Left lung (tissue), 4 donors: ENCODE measurements at regions not wholly inside any gene's neighbourhood (a gene's known extent, or its start where the extent isn't known, plus 50 kb on each side); places are given as distances from the start of the nearest gene placed in this dataset.
"Not testable (repeated sequence)": the region's sequence is repeated elsewhere in the genome, so short reads cannot be mapped to it uniquely, and the experiment has no call there.

Experiments
- ATAC-seq: fragments of 200-7000 bp; cut with Tn5 transposase; one replicate; pipeline ENCODE4 v1.9.1; 2020; ENCODE audit warnings: moderate library complexity
- DNase-seq, 4 donors: peaks; one replicate each; pipeline ENCODE4 v3.0.0-alpha.2; 2013 to 2020
- H3K27ac ChIP-seq, 2 donors: fragments of 200-600 bp; sonication (generic) in 1 of 2; one replicate each; pipeline versions ENCODE4 v1.5.0 to v1.8.0; 2020 to 2021
- H3K27me3 ChIP-seq, 2 donors: fragments of 200-600 bp; sonication (generic) in 1 of 2; one replicate each; pipeline versions ENCODE4 v1.5.0 to v1.8.0; 2020 to 2021
- H3K36me3 ChIP-seq, 2 donors: fragments of 200-600 bp; sonication (generic) in 1 of 2; one replicate each; pipeline versions ENCODE4 v1.5.0 to v1.8.0; 2020 to 2021
- H3K4me1 ChIP-seq, 2 donors: fragments of 200-600 bp; one replicate each; pipeline ENCODE4 v1.8.0; 2021
- H3K4me3 ChIP-seq, 2 donors: fragments of 200-600 bp; sonication (generic) in 1 of 2; one replicate each; pipeline versions ENCODE4 v1.5.0 to v1.8.0; 2020 to 2021; ENCODE audit warnings: mild to moderate bottlenecking in 1 of 2
- H3K9me3 ChIP-seq, 2 donors: fragments of 200-600 bp; sonication (generic) in 1 of 2; one replicate each; pipeline versions ENCODE4 v1.5.0 to v1.8.0; 2020 to 2021
- CTCF ChIP-seq, 2 donors: fragments of 200-600 bp; sonication (generic) in 1 of 2; IDR thresholded peaks; one replicate each; pipeline versions ENCODE4 v1.5.0 to v1.8.0; 2021; ENCODE audit warnings: antibody characterized with exemption in 2 of 2
- intact Hi-C, 2 donors: fragments of 100-400 bp; cut with DNase I; formaldehyde crosslinking; loops; one replicate each; pipeline versions ENCODE4 v1.11.2 to v1.14.2; 2022
- donor health status: DM: no; HTN: yes; CAD: no.
- donor health status: DM: no; HTN: no; CAD: no.

GRCh38 chr7:97439637-97440214 is 292.2 kb upstream of the TAC1 start:
- Histone ChIP-seq H3K4me1 (no peaks in the 10 kb centered on the region), H3K9me3 (peaks cover 0 to 50% of the 10 kb centered on the region in 2 donors), H3K27ac (no peak overlapping the region), H3K4me3 (no peak overlapping the region), H3K27me3 (no peaks in the 10 kb centered on the region), H3K36me3 (no peaks in the 10 kb centered on the region)
- ATAC-seq (no peak), DNase-seq (no peak)
- no peak for TF ChIP-seq CTCF (IDR thresholded peaks at IDR 0.05)
- intact Hi-C loops = no loop called here

- H3K4me3 ChIP-seq = no peak overlapping the region
- H3K4me1 ChIP-seq = no peaks in the 10 kb centered on the region
- no peaks in the 10 kb centered on the region for H3K27me3 ChIP-seq
- peaks cover 0 to 23% of the 10 kb centered on the region in 2 donors for H3K9me3 ChIP-seq
- intact Hi-C loops = no loop called here
- no peak for DNase-seq
- TF ChIP-seq CTCF (IDR thresholded peaks at IDR 0.05) = no peak
- no peaks in the 10 kb centered on the region for H3K36me3 ChIP-seq
- H3K27ac ChIP-seq = no peak overlapping the region
- ATAC-seq = no peak
Measured at GRCh38 chr7:97446361-97446760, 285.5 kb upstream of the TAC1 start.

- H3K27ac ChIP-seq, H3K36me3 ChIP-seq, H3K4me3 ChIP-seq, H3K4me1 ChIP-seq, H3K27me3 ChIP-seq, DNase-seq, intact Hi-C loops, ATAC-seq: not testable (repeated sequence)
- H3K9me3 ChIP-seq = peaks cover 0 to 18% of the 10 kb centered on the region in 2 donors
Measured at GRCh38 chr7:97449448-97449847, 282.4 kb upstream of the TAC1 start.

- DNase-seq (no peak), ATAC-seq (no peak)
- intact Hi-C loops = no loop called here
- Histone ChIP-seq H3K4me1 (no peaks in the 10 kb centered on the region), H3K9me3 (peaks cover 0 to 18% of the 10 kb centered on the region in 2 donors), H3K27me3 (no peaks in the 10 kb centered on the region), H3K36me3 (no peaks in the 10 kb centered on the region), H3K4me3 (no peak overlapping the region), H3K27ac (no peak overlapping the region)
- no peak for TF ChIP-seq CTCF (IDR thresholded peaks at IDR 0.05)
Measured at GRCh38 chr7:97450516-97450915, 281.4 kb upstream of the TAC1 start.

GRCh38 chr7:97454636-97455035 is 277.2 kb upstream of the TAC1 start:
- DNase-seq (no peak), ATAC-seq (no peak)
- Histone ChIP-seq H3K4me1 (no peaks in the 10 kb centered on the region), H3K27me3 (no peaks in the 10 kb centered on the region), H3K36me3 (no peaks in the 10 kb centered on the region), H3K4me3 (no peak overlapping the region), H3K9me3 (peaks cover 0 to 13% of the 10 kb centered on the region in 2 donors), H3K27ac (no peak overlapping the region)
- intact Hi-C loops = no loop called here
- no peak for TF ChIP-seq CTCF (IDR thresholded peaks at IDR 0.05)

GRCh38 chr7:97457054-97457453 is 274.8 kb upstream of the TAC1 start:
- TF ChIP-seq CTCF (IDR thresholded peaks at IDR 0.05) = no peak
- Histone ChIP-seq H3K27me3 (no peaks in the 10 kb centered on the region), H3K36me3 (no peaks in the 10 kb centered on the region), H3K4me1 (no peaks in the 10 kb centered on the region), H3K4me3 (no peak overlapping the region), H3K27ac (no peak overlapping the region), H3K9me3 (peaks cover 0 to 28% of the 10 kb centered on the region in 2 donors)
- DNase-seq (no peak), ATAC-seq (no peak)
- intact Hi-C loops = no loop called here
